ENCODE measurements at regions not wholly inside any gene's neighbourhood (a gene's known extent, or its start where the extent isn't known, plus 50 kb on each side); places are given as distances from the start of the nearest gene placed in this dataset.

GRCh38 chr13:64871742-64872141 lies 2358.4 kb downstream of the PCDH9 start:
- intact Hi-C loops (cut with micrococcal nuclease), result no loop called here
- no peak overlapping the region for H3K4me2 ChIP-seq (ENCODE audit: insufficient read depth, low read length)
- no peaks in the 10 kb centered on the region for H3K79me2 ChIP-seq (ENCODE audit: control insufficient read depth, insufficient read depth, low read length)
- H3K9ac ChIP-seq (replicated peaks; ENCODE audit: extremely low read depth, insufficient read depth, low read length), result no peak overlapping the region
- no peaks in the 10 kb centered on the region for H3K4me1 ChIP-seq (ENCODE audit: control insufficient read depth, extremely low read depth, insufficient read depth, low read length)
- H4K20me1 ChIP-seq (replicated peaks; ENCODE audit: control insufficient read depth, extremely low read depth, insufficient read depth, low read length), result no peaks in the 10 kb centered on the region
- H3K27me3 ChIP-seq (ENCODE audit: control insufficient read depth in 2 of 2, insufficient read depth in 2 of 2, low read length in 2 of 2), result no peaks in the 10 kb centered on the region
- no peak overlapping the region for H3K4me3 ChIP-seq (replicated peaks in 1 of 3; ENCODE audit: insufficient read depth in 1 of 3, low read depth in 1 of 3, low read length in 3 of 3)
- no peaks in the 10 kb centered on the region for H3K9me3 ChIP-seq (replicated peaks; ENCODE audit: control insufficient read depth, insufficient read depth, low read length)
- no TSS peak for BruUV-seq (replicated peaks)
- ChIA-PET CTCF (no interaction called here), POLR2A (no interaction called here)
- no peak overlapping the region for H3K27ac ChIP-seq (ENCODE audit: insufficient read depth, low read depth, low read length)
- H3K9me1 ChIP-seq (replicated peaks; ENCODE audit: control insufficient read depth, extremely low read depth, insufficient read depth, low read length), result no peaks in the 10 kb centered on the region
- dilution Hi-C loops (cut with MboI; ENCODE audit: extremely low pct_ligation_motif_present, low sequenced_read_pairs), result no loop called here
- no peak for TF ChIP-seq GATA2 (IDR thresholded peaks at IDR 0.05; ENCODE audit: insufficient read depth, insufficient read length, low read depth, low read length)
- no peak for TF ChIP-seq POLR2A (IDR thresholded peaks at IDR 0.05; ENCODE audit: low read depth, low read length)
- TF ChIP-seq CTCF (IDR thresholded peaks at IDR 0.05; ENCODE audit: extremely low read depth in 1 of 2, insufficient read depth in 1 of 2, low read depth in 1 of 2, low read length in 2 of 2), result no peak
- TF ChIP-seq MYC (IDR thresholded peaks at IDR 0.05; ENCODE audit: low read depth, low read length), result no peak
- no peak for TF ChIP-seq FOS (IDR thresholded peaks at IDR 0.05; ENCODE audit: borderline replicate concordance, insufficient read depth, low read length)
- no peak for TF ChIP-seq POLR2AphosphoS5 (IDR thresholded peaks at IDR 0.05; ENCODE audit: insufficient read depth, low read depth, low read length)
- TF ChIP-seq MAX (IDR thresholded peaks at IDR 0.05; ENCODE audit: insufficient read depth, insufficient read length), result no peak
- H3K36me3 ChIP-seq (ENCODE audit: control insufficient read depth in 2 of 2, extremely low read depth in 1 of 2, insufficient read depth in 2 of 2, low read length in 2 of 2), result no peaks in the 10 kb centered on the region
- peak; percentile 73 for DNase-seq (ENCODE audit: low read depth, low spot score)
- peak overlapping the region; percentile 26 for H2AFZ ChIP-seq (ENCODE audit: low read depth, low read length)
- no peak for FAIRE-seq

Data from endothelial cell of umbilical vein (primary cell).